Transverse colon (tissue), 4 donors: ENCODE measurements at regions not wholly inside any gene's neighbourhood (a gene's known extent, or its start where the extent isn't known, plus 50 kb on each side); places are given as distances from the start of the nearest gene placed in this dataset.
A peak's percentile ranks its signal among the peaks of the same experiment; 100 is the strongest.

Experiments
- DNase-seq: peaks from one replicate; pipeline ENCODE4 v3.0.0-alpha.2; 2019
- H3K27ac ChIP-seq, 4 donors: fragments of 200-600 bp; sonication (generic); 2 replicates each; pipeline ENCODE4 v1.5.1; 2016 to 2018; ENCODE audit warnings: inconsistent platforms in 4 of 4
- H3K27me3 ChIP-seq: fragments of 200-600 bp; sonication (generic); 2 replicates; pipeline ENCODE4 v1.5.1; 2017; ENCODE audit warnings: inconsistent platforms
- H3K36me3 ChIP-seq, 4 donors: fragments of 200-600 bp; sonication (generic); 2 replicates each; pipeline ENCODE4 v1.5.1; 2017 to 2019; ENCODE audit warnings: inconsistent platforms in 4 of 4
- H3K4me1 ChIP-seq, 4 donors: fragments of 200-600 bp; sonication (generic); 2 replicates each; pipeline ENCODE4 v1.5.1; 2017 to 2020; ENCODE audit warnings: inconsistent platforms in 4 of 4
- H3K4me3 ChIP-seq, 4 donors: fragments of 200-600 bp; sonication (generic); 1 replicate in 1 of 4; 2 replicates in 3 of 4; pipeline versions ENCODE4 v1.5.1 to v1.6.1; 2017 to 2019; ENCODE audit warnings: inconsistent platforms in 4 of 4
- H3K9me3 ChIP-seq, 2 donors: fragments of 200-600 bp; sonication (generic); 2 replicates each; pipeline ENCODE4 v1.5.1; 2017 to 2019; ENCODE audit warnings: inconsistent platforms in 2 of 2
- EP300 ChIP-seq: sonication (generic); formaldehyde crosslinking; IDR thresholded peaks from one replicate; pipeline ENCODE4 v1.6.1; 2017; ENCODE audit warnings: antibody characterized with exemption, low read depth
- POLR2A ChIP-seq: fragments of 450-650 bp; IDR thresholded peaks from one replicate; pipeline ENCODE4 v1.6.1; 2016; ENCODE audit warnings: antibody characterized with exemption, mild to moderate bottlenecking, moderate library complexity
- POLR2AphosphoS5 ChIP-seq, 3 donors: sonication (generic); formaldehyde crosslinking; IDR thresholded peaks; one replicate each; pipeline ENCODE4 v1.6.1; 2016; ENCODE audit warnings: antibody characterized with exemption in 3 of 3
- WGBS, 2 donors: methylation state at CpG; one replicate each; pipeline ENCODE4 v1.1.5; 2018; ENCODE audit warnings: low coverage in 1 of 2; 5-methylcytosine and 5-hydroxymethylcytosine counted together
- in situ Hi-C, 4 donors: fragments of 200-750 bp; cut with MboI; loops; one replicate each; pipeline versions ENCODE4 v1.15.0 to v1.15.1; 2017; ENCODE audit warnings: low sequenced_read_pairs in 3 of 4, low pct_ligation_motif_present in 1 of 4, low pct_unique_long_range_greater_than_20kb in 1 of 4
- intact Hi-C: fragments of 100-400 bp; cut with DNase I; formaldehyde crosslinking; loops from one replicate; pipeline ENCODE4 v1.15.1; 2023; ENCODE audit warnings: low total_unique reads
- TF ChIP-seq, protein P1 (sequence below), 5 experiments: fragments of 200-600 bp in 3 of 5; fragments of 450-650 bp in 2 of 5; sonication (generic) in 3 of 5; IDR thresholded peaks; 1 replicate in 2 of 5; 2 replicates in 3 of 5; pipeline ENCODE4 v1.5.1; 2016 to 2017; ENCODE audit warnings: antibody characterized with exemption in 5 of 5, inconsistent platforms in 3 of 5, mild to moderate bottlenecking in 2 of 5, moderate library complexity in 1 of 5

DNA sequence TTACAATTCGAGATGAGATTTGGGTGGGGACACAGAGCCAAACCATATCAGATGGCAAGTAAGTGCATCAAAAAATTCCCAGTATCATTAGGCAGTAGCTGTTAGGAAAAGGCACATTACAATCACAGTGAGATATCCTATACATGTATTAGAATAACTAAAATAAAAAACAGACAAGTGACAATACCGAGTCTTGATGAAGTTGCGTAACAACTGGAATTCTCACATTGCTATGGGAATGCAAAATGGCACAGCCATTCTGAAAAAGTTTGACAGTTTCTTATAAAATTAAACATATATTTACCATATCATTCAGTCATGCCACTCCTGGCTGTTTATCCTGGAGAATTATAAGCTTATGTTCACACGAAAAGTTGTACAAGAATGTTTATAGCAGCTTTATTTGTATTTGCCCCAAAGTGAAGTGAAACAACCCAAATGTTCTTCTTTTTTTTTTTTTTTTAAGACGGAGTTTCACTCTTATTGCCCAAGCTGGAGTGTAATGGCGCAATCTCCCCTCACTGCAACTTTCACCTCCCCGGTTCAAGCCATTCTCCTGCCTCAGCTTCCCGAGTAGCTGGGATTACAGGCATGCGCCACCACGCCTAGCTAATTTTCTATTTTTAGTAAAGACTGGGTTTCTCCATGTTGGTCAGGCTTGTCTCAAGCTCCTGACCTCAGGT is 93.1 kb upstream of the TLE1 start:
- Histone ChIP-seq H3K27me3 (no peaks in the 10 kb centered on the region), H3K36me3 (no peaks in the 10 kb centered on the region), H3K9me3 (no peaks in the 10 kb centered on the region), H3K4me1 (peaks cover 0 to 4% (median 1%) of the 10 kb centered on the region in 4 donors), H3K4me3 (no peak overlapping the region), H3K27ac (no peak overlapping the region)
- no peak for DNase-seq
- in situ Hi-C loops (no loop called here), intact Hi-C loops (no loop called here)
- TF ChIP-seq POLR2A: no peak
- TF ChIP-seq EP300: no peak
- no peak for TF ChIP-seq POLR2AphosphoS5 (IDR thresholded peaks at IDR 0.05)
- TF ChIP-seq, protein P1, sequence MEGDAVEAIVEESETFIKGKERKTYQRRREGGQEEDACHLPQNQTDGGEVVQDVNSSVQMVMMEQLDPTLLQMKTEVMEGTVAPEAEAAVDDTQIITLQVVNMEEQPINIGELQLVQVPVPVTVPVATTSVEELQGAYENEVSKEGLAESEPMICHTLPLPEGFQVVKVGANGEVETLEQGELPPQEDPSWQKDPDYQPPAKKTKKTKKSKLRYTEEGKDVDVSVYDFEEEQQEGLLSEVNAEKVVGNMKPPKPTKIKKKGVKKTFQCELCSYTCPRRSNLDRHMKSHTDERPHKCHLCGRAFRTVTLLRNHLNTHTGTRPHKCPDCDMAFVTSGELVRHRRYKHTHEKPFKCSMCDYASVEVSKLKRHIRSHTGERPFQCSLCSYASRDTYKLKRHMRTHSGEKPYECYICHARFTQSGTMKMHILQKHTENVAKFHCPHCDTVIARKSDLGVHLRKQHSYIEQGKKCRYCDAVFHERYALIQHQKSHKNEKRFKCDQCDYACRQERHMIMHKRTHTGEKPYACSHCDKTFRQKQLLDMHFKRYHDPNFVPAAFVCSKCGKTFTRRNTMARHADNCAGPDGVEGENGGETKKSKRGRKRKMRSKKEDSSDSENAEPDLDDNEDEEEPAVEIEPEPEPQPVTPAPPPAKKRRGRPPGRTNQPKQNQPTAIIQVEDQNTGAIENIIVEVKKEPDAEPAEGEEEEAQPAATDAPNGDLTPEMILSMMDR (IDR thresholded peaks at IDR 0.05): no peak
- WGBS, 2 donors: 84 to 97% methylated on average over 6 to 10 of the region's 10 CpGs

DNA sequence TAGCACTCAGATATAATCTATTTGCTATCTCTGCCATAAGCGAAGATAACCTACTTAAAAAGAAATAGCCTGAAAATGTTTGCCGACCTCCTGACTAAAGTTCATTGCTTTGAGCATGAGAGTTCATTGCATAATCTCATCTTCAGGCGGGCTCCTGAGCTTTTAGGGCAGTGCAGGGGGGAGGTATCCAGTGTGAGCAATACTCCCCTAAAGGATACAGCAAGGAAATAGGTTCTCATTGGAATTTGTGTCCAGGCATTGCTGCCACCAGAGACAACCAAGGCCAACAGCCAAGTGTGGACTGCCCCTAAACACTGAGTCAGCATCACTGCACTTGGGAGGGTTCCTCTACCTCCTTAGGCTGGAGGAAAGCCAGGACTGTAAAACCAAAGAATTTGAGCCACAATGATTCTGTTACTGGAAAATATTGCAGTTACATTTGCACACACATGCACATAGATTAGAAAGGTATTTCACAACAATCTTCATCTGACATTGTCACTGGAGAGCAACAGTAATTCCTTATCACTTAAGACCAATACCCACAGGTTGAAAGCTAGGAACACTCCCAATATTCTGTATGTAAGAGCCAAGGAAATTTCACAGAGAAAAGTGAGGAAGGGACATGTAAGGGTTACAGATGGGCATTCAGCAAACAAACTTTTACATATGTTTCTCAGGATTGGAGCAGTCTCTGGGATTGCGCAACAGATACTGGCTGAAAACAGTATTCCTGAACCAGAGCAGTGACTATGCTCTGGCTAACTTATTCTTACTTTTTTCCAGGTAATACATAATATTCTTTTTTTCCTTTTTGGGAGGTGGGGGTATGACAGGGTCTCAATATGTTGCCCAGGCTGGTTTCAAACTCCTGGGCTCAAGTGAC is 98.6 kb upstream of the TLE1 start:
- no peak overlapping the region for H3K4me3 ChIP-seq
- DNase-seq: peak; percentile 45
- H3K27ac ChIP-seq: peak overlapping the region in 2 of 4 donors; percentile 9 to 57
- no peaks in the 10 kb centered on the region for H3K9me3 ChIP-seq
- H3K27me3 ChIP-seq: no peaks in the 10 kb centered on the region
- H3K36me3 ChIP-seq: no peaks in the 10 kb centered on the region
- TF ChIP-seq POLR2AphosphoS5 (IDR thresholded peaks at IDR 0.05) (peak in 1 of 3 donors; percentile 6), POLR2A (no peak)
- TF ChIP-seq, protein P1 (IDR thresholded peaks at IDR 0.05): no peak
- peaks cover 0 to 16% (median 10%) of the 10 kb centered on the region in 4 donors for H3K4me1 ChIP-seq
- intact Hi-C loops: no loop called here
- WGBS, 2 donors: 66 to 73% methylated on average over 3 to 4 of the region's 4 CpGs
- in situ Hi-C loops: no loop called here

DNA sequence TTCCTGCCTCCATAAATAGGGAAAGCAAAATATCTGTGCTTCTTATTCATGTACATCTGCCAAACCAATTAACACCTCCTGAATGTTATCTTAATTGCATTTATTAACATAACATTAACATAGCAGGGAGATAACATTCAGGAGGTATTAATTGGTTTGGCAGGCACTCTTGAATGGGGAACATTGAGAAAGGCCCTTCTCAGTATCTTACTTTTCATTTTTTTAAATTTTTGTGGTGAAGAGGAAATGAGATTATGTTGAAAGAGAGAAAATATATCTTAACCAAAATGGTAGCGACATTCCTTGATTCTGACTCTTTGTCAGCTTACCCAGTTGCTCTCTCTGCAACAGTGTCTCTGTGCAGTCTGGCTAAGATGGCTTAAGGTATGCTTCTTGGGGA is 100.4 kb upstream of the TLE1 start:
- intact Hi-C loops (no loop called here), in situ Hi-C loops (no loop called here)
- WGBS, 2 donors: 67 to 84% methylated on average over 1 of the region's 1 CpG
- H3K4me3 ChIP-seq: no peak overlapping the region
- no peak for TF ChIP-seq POLR2AphosphoS5 (IDR thresholded peaks at IDR 0.05)
- no peak for TF ChIP-seq POLR2A
- TF ChIP-seq EP300: no peak
- TF ChIP-seq, protein P1 (IDR thresholded peaks at IDR 0.05): no peak
- H3K36me3 ChIP-seq: no peaks in the 10 kb centered on the region
- H3K27me3 ChIP-seq: no peaks in the 10 kb centered on the region
- no peak for DNase-seq
- H3K27ac ChIP-seq: no peak overlapping the region
- no peaks in the 10 kb centered on the region for H3K9me3 ChIP-seq
- H3K4me1 ChIP-seq: peaks cover 0 to 16% (median 10%) of the 10 kb centered on the region in 4 donors

DNA sequence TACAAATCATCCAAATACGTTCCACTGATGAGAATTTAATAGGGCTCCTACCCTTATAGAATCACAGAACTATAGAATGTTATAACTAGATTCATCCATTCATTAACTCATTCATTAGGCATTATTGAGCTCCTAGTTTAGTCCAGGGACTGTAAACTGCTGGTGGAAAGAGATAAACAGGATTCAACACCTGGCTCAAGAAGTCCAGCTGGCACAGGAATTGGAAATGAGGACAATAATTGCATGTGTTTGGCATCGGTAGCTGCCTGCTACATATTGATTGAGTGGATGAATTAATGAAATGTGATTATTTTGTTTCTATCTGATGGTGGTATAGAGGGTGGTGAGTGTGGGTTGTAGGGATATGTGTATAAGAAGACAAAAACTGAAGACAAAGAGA is 100.8 kb upstream of the TLE1 start:
- Histone ChIP-seq H3K27me3 (no peaks in the 10 kb centered on the region), H3K9me3 (no peaks in the 10 kb centered on the region), H3K4me1 (peaks cover 0 to 16% (median 10%) of the 10 kb centered on the region in 4 donors), H3K4me3 (no peak overlapping the region), H3K36me3 (no peaks in the 10 kb centered on the region), H3K27ac (no peak overlapping the region)
- WGBS, 2 donors: 92% methylated on average over 2 of the region's 2 CpGs; no CpG with 5 or more reads in 1 of the 2 donors
- intact Hi-C loops: no loop called here
- in situ Hi-C loops: no loop called here
- no peak for DNase-seq
- TF ChIP-seq, protein P1 (IDR thresholded peaks at IDR 0.05): no peak
- TF ChIP-seq POLR2AphosphoS5 (IDR thresholded peaks at IDR 0.05) (no peak), EP300 (no peak), POLR2A (no peak)
